GM19328 (cell line): ENCODE measurements at regions not wholly inside any gene's neighbourhood (a gene's known extent, or its start where the extent isn't known, plus 50 kb on each side); places are given as distances from the start of the nearest gene placed in this dataset.

ENCODE experiments used
- ATAC-seq: cut with Tn5 transposase; IDR thresholded peaks from one replicate; pipeline ENCODE4 v1.9.1; 2021; ENCODE audit warnings: mild to moderate bottlenecking, moderate library complexity; ENCODE audit not compliant: unreplicated experiment

DNA sequence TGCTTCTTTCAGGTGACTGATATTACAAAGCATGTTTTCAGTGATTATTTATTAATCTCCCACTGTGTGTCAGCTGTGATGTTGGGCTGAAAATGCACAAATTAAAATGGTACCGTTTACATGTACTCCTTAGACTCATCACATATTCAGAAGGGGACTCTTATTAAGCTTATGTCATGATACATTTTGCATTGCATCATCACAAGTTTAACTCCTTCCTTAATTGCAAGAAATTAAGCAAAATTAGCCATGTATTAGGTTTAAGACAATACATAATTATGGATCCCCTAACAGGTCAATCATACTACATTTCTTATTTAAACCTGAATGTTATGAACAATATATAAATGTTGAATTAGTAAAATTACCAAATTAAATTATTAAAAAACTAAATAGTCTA, 899.1 kb downstream of the TMEM182 start:
- ATAC-seq: no peak

GRCh38 chr2:103664690-103665089, 902.9 kb downstream of the TMEM182 start:
- no peak for ATAC-seq

DNA sequence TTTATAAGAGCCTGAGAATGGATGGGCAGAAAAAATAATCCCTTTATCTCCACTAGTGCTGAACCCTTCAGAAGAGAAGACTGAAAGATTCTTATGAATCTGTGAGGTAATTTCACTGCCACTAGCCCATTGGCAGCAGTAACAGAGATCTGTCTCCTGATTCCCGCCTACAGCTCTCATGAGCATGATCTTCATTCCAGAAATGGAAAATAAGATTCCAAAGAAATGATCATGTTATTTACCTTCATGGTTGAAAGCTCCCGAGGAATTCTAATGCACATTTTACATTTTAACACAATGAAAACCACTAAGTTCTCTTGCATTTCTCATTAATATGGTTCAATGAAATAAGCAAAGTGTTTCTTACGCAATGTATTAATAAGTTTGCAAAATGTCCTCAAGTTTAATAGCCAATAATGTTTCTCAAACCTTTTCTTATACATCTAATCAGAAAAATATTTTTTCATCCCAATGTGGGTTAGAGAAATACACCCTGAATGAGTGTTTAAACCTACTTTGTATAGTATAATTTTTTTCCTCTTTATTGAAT, 905.6 kb downstream of the TMEM182 start:
- no peak for ATAC-seq

GRCh38 chr2:103669531-103669930, 907.7 kb downstream of the TMEM182 start:
- ATAC-seq: no peak
